Gastrocnemius medialis (tissue), 4 donors: ENCODE measurements at regions not wholly inside any gene's neighbourhood (a gene's known extent, or its start where the extent isn't known, plus 50 kb on each side); places are given as distances from the start of the nearest gene placed in this dataset.

Experiments
- POLR2A ChIP-seq, 2 donors: fragments of 450-650 bp; IDR thresholded peaks; one replicate each; pipeline ENCODE4 v1.6.1; 2017; ENCODE audit warnings: antibody characterized with exemption in 2 of 2, mild to moderate bottlenecking in 2 of 2, moderate library complexity in 2 of 2
- TF ChIP-seq, protein P1 (sequence below), 5 experiments: fragments of 450-650 bp in 3 of 5; fragments of 200-600 bp in 2 of 5; sonication (generic) in 2 of 5; IDR thresholded peaks in 4 of 5; conservative IDR thresholded peaks in 1 of 5; 1 replicate in 4 of 5; 2 replicates in 1 of 5; pipeline ENCODE4 v1.5.1; 2016 to 2019; ENCODE audit warnings: antibody characterized with exemption in 5 of 5, mild to moderate bottlenecking in 3 of 5, moderate library complexity in 3 of 5

DNA sequence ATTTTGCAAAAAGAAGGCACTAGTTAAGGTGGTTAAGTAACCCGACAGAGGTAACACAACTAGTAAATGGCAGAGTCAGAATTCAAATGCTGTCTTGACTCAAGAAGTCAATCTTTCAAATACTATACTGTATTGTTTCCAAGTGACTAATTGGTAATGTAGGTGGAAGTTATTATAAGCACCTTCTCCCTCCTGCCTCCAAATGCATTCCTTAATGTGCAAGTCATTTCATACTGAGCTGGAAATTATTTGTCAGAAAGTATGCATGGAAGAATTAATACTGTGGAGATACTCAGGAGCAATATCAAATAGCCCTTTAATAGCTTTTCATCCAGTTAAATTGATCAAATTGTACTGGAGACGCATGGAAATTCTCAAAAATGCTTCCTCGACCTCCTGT lies 579.1 kb downstream of the DOK5 start:
- no peak for TF ChIP-seq POLR2A (IDR thresholded peaks at IDR 0.05)
- TF ChIP-seq, protein P1, sequence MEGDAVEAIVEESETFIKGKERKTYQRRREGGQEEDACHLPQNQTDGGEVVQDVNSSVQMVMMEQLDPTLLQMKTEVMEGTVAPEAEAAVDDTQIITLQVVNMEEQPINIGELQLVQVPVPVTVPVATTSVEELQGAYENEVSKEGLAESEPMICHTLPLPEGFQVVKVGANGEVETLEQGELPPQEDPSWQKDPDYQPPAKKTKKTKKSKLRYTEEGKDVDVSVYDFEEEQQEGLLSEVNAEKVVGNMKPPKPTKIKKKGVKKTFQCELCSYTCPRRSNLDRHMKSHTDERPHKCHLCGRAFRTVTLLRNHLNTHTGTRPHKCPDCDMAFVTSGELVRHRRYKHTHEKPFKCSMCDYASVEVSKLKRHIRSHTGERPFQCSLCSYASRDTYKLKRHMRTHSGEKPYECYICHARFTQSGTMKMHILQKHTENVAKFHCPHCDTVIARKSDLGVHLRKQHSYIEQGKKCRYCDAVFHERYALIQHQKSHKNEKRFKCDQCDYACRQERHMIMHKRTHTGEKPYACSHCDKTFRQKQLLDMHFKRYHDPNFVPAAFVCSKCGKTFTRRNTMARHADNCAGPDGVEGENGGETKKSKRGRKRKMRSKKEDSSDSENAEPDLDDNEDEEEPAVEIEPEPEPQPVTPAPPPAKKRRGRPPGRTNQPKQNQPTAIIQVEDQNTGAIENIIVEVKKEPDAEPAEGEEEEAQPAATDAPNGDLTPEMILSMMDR (IDR thresholded peaks at IDR 0.05 in 4 of 5, conservative IDR thresholded peaks at IDR 0.05 in 1 of 5), result no peak
